Fibroblast of lung (primary cell): ENCODE measurements at regions not wholly inside any gene's neighbourhood (a gene's known extent, or its start where the extent isn't known, plus 50 kb on each side); places are given as distances from the start of the nearest gene placed in this dataset.

Experiments
- DNase-seq, 2 donors: peaks; one replicate each; pipeline versions ENCODE4 v3.0.0 to v3.0.0-alpha.2; 2010; ENCODE audit warnings: low read depth in 2 of 2
- H2AFZ ChIP-seq: 2 replicates; pipeline ENCODE4 v1.5.1; 2012; ENCODE audit warnings: low read length, control low read depth, inconsistent platforms
- H3K27ac ChIP-seq: 2 replicates; pipeline ENCODE4 v1.5.1; 2011; ENCODE audit warnings: low read length, control low read depth; ENCODE audit not compliant: insufficient read depth
- H3K27me3 ChIP-seq: 2 replicates; pipeline ENCODE4 v1.5.1; 2011; ENCODE audit warnings: mild to moderate bottlenecking, low read length; ENCODE audit not compliant: control insufficient read depth, insufficient read depth
- H3K36me3 ChIP-seq: 2 replicates; pipeline ENCODE4 v1.5.1; 2011; ENCODE audit warnings: low read length; ENCODE audit not compliant: control insufficient read depth, insufficient read depth
- H3K4me1 ChIP-seq: 2 replicates; pipeline ENCODE4 v1.5.1; 2011; ENCODE audit warnings: low read length; ENCODE audit not compliant: control insufficient read depth, insufficient read depth; ENCODE audit errors: extremely low read depth
- H3K4me2 ChIP-seq: 2 replicates; pipeline ENCODE4 v1.5.1; 2011; ENCODE audit warnings: low read length, control low read depth; ENCODE audit not compliant: insufficient read depth; ENCODE audit errors: extremely low read depth
- H3K4me3 ChIP-seq, 4 experiments: fragments of 200-600 bp in 1 of 4; sonication (generic) in 1 of 4; replicated peaks in 1 of 4; 2 replicates each; pipeline ENCODE4 v1.5.1; 2011 to 2016; ENCODE audit warnings: low read length in 4 of 4, low read depth in 3 of 4, mild to moderate bottlenecking in 3 of 4, control low read depth in 2 of 4, inconsistent platforms in 1 of 4, mixed read lengths in 1 of 4; ENCODE audit not compliant: insufficient read depth in 1 of 4; ENCODE audit errors: control extremely low read depth in 1 of 4
- H3K79me2 ChIP-seq: 2 replicates; pipeline ENCODE4 v1.5.1; 2012; ENCODE audit warnings: mild to moderate bottlenecking, low read length, inconsistent platforms; ENCODE audit not compliant: control insufficient read depth, insufficient read depth
- H3K9ac ChIP-seq: 2 replicates; pipeline ENCODE4 v1.5.1; 2011; ENCODE audit warnings: mild to moderate bottlenecking, low read length, control low read depth; ENCODE audit not compliant: insufficient read depth
- H3K9me3 ChIP-seq: 2 replicates; pipeline ENCODE4 v1.5.1; 2012; ENCODE audit warnings: low read depth, low read length; ENCODE audit not compliant: control insufficient read depth, insufficient read depth
- H4K20me1 ChIP-seq: 2 replicates; pipeline ENCODE4 v1.5.1; 2011; ENCODE audit warnings: low read length; ENCODE audit not compliant: control insufficient read depth, insufficient read depth; ENCODE audit errors: extremely low read depth
- EZH2 ChIP-seq: IDR thresholded peaks from 2 replicates; pipeline ENCODE4 v1.5.1; 2012; ENCODE audit warnings: low read length, control low read depth, mild to moderate bottlenecking; ENCODE audit errors: missing control alignments
- TF ChIP-seq, protein P1 (sequence below), 2 donors: IDR thresholded peaks in 1 of 2; conservative IDR thresholded peaks in 1 of 2; 1 replicate in 1 of 2; 2 replicates in 1 of 2; pipeline ENCODE4 v1.5.1; 2011 to 2012; ENCODE audit warnings: low read length in 2 of 2, control low read depth in 1 of 2, inconsistent platforms in 1 of 2, low read depth in 1 of 2, mild to moderate bottlenecking in 1 of 2

- H3K27me3 ChIP-seq: no peaks in the 10 kb centered on the region
- DNase-seq: no peak
- no peak for TF ChIP-seq EZH2
- TF ChIP-seq, protein P1, sequence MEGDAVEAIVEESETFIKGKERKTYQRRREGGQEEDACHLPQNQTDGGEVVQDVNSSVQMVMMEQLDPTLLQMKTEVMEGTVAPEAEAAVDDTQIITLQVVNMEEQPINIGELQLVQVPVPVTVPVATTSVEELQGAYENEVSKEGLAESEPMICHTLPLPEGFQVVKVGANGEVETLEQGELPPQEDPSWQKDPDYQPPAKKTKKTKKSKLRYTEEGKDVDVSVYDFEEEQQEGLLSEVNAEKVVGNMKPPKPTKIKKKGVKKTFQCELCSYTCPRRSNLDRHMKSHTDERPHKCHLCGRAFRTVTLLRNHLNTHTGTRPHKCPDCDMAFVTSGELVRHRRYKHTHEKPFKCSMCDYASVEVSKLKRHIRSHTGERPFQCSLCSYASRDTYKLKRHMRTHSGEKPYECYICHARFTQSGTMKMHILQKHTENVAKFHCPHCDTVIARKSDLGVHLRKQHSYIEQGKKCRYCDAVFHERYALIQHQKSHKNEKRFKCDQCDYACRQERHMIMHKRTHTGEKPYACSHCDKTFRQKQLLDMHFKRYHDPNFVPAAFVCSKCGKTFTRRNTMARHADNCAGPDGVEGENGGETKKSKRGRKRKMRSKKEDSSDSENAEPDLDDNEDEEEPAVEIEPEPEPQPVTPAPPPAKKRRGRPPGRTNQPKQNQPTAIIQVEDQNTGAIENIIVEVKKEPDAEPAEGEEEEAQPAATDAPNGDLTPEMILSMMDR (conservative IDR thresholded peaks at IDR 0.05 in 1 of 2, IDR thresholded peaks at IDR 0.05 in 1 of 2; ENCODE audit: low read depth in 1 of 2, low read length in 2 of 2): no peak
- no peaks in the 10 kb centered on the region for H4K20me1 ChIP-seq
- H3K9me3 ChIP-seq: no peaks in the 10 kb centered on the region
- H3K4me3 ChIP-seq: no peak overlapping the region
- no peaks in the 10 kb centered on the region for H3K79me2 ChIP-seq
- no peak overlapping the region for H2AFZ ChIP-seq
- no peak overlapping the region for H3K9ac ChIP-seq
- H3K4me2 ChIP-seq: no peak overlapping the region
- H3K36me3 ChIP-seq: no peaks in the 10 kb centered on the region
- H3K27ac ChIP-seq: no peak overlapping the region
- H3K4me1 ChIP-seq: no peaks in the 10 kb centered on the region
These were observed 239.3 kb downstream of the CRLF2 start for GRCh38 chrX:973010-973632.

- DNase-seq: no peak
- Histone ChIP-seq H3K36me3 (no peaks in the 10 kb centered on the region), H4K20me1 (no peaks in the 10 kb centered on the region), H3K4me1 (no peaks in the 10 kb centered on the region), H3K79me2 (no peaks in the 10 kb centered on the region), H3K27ac (no peak overlapping the region), H2AFZ (no peak overlapping the region), H3K9me3 (no peaks in the 10 kb centered on the region), H3K4me2 (no peak overlapping the region), H3K9ac (no peak overlapping the region), H3K4me3 (no peak overlapping the region), H3K27me3 (no peaks in the 10 kb centered on the region)
- TF ChIP-seq, protein P1 (conservative IDR thresholded peaks at IDR 0.05 in 1 of 2, IDR thresholded peaks at IDR 0.05 in 1 of 2; ENCODE audit: low read depth in 1 of 2, low read length in 2 of 2): no peak
- TF ChIP-seq EZH2: no peak
These were observed 244.1 kb downstream of the CRLF2 start for GRCh38 chrX:968148-968965.

- Histone ChIP-seq H4K20me1 (no peaks in the 10 kb centered on the region), H3K36me3 (no peaks in the 10 kb centered on the region), H3K4me2 (no peak overlapping the region), H3K27me3 (no peaks in the 10 kb centered on the region), H3K27ac (no peak overlapping the region), H3K4me1 (no peaks in the 10 kb centered on the region), H3K9ac (no peak overlapping the region), H3K79me2 (no peaks in the 10 kb centered on the region), H2AFZ (no peak overlapping the region), H3K4me3 (no peak overlapping the region), H3K9me3 (no peaks in the 10 kb centered on the region)
- no peak for DNase-seq
- TF ChIP-seq, protein P1 (conservative IDR thresholded peaks at IDR 0.05 in 1 of 2, IDR thresholded peaks at IDR 0.05 in 1 of 2; ENCODE audit: low read depth in 1 of 2, low read length in 2 of 2): no peak
- TF ChIP-seq EZH2: no peak
These were observed 245.9 kb downstream of the CRLF2 start for GRCh38 chrX:966396-967070.
